Trophoblast cell (in vitro differentiated cells and primary cell): ENCODE measurements at regions not wholly inside any gene's neighbourhood (a gene's known extent, or its start where the extent isn't known, plus 50 kb on each side); places are given as distances from the start of the nearest gene placed in this dataset.
A peak's percentile ranks its signal among the peaks of the same experiment; 100 is the strongest.

ENCODE experiments used
- DNase-seq, 2 donors: peaks; one replicate each; pipeline ENCODE4 v3.0.0-alpha.2; 2016
- H2AFZ ChIP-seq: 2 replicates; pipeline ENCODE4 v1.6.1; 2013; ENCODE audit warnings: low read length, moderate library complexity, mild to moderate bottlenecking; ENCODE audit not compliant: insufficient read depth, poor library complexity
- H2AK5ac ChIP-seq: 2 replicates; pipeline ENCODE4 v1.6.1; 2013; ENCODE audit warnings: mild to moderate bottlenecking, low read length
- H2BK120ac ChIP-seq: 2 replicates; pipeline ENCODE4 v1.6.1; 2013; ENCODE audit warnings: low read length, mild to moderate bottlenecking, moderate library complexity; ENCODE audit not compliant: insufficient read depth, poor library complexity
- H2BK12ac ChIP-seq: 2 replicates; pipeline ENCODE4 v1.6.1; 2013; ENCODE audit warnings: mild to moderate bottlenecking, low read length, moderate library complexity
- H2BK5ac ChIP-seq: 2 replicates; pipeline ENCODE4 v1.6.1; 2013; ENCODE audit warnings: low read length, low read depth, moderate library complexity, mild to moderate bottlenecking; ENCODE audit not compliant: poor library complexity
- H3K14ac ChIP-seq: 2 replicates; pipeline ENCODE4 v1.6.1; 2013; ENCODE audit warnings: mild to moderate bottlenecking, low read length
- H3K18ac ChIP-seq: 2 replicates; pipeline ENCODE4 v1.6.1; 2013; ENCODE audit warnings: mild to moderate bottlenecking, low read length
- H3K23ac ChIP-seq: 2 replicates; pipeline ENCODE4 v1.6.1; 2013; ENCODE audit warnings: low read length
- H3K27ac ChIP-seq: 2 replicates; pipeline ENCODE4 v1.5.1; 2013; ENCODE audit warnings: low read depth, mild to moderate bottlenecking, inconsistent platforms, low read length, moderate library complexity
- H3K27me3 ChIP-seq: 2 replicates; pipeline ENCODE4 v1.6.1; 2013; ENCODE audit warnings: inconsistent platforms, mild to moderate bottlenecking, low read length, moderate library complexity; ENCODE audit not compliant: insufficient read depth
- H3K36me3 ChIP-seq, 2 experiments: 1 replicate in 1 of 2; 2 replicates in 1 of 2; pipeline ENCODE4 v1.6.1; 2013; ENCODE audit warnings: low read length in 2 of 2, mild to moderate bottlenecking in 2 of 2, moderate library complexity in 1 of 2; ENCODE audit not compliant: insufficient read depth in 2 of 2, control insufficient read depth in 1 of 2
- H3K4ac ChIP-seq: 2 replicates; pipeline ENCODE4 v1.6.1; 2013; ENCODE audit warnings: low read depth, mild to moderate bottlenecking, low read length, moderate library complexity
- H3K4me1 ChIP-seq, 2 experiments: 1 replicate in 1 of 2; 2 replicates in 1 of 2; pipeline ENCODE4 v1.6.1; 2013; ENCODE audit warnings: low read length in 2 of 2, mild to moderate bottlenecking in 2 of 2, moderate library complexity in 1 of 2; ENCODE audit not compliant: insufficient read depth in 2 of 2, control insufficient read depth in 1 of 2
- H3K4me2 ChIP-seq: 2 replicates; pipeline ENCODE4 v1.6.1; 2013; ENCODE audit warnings: inconsistent platforms, mild to moderate bottlenecking, low read length, moderate library complexity
- H3K4me3 ChIP-seq: 2 replicates; pipeline ENCODE4 v1.5.1; 2013; ENCODE audit warnings: mild to moderate bottlenecking, low read depth, low read length, inconsistent platforms
- H3K79me1 ChIP-seq: one replicate; pipeline ENCODE4 v1.6.1; 2013; ENCODE audit warnings: low read length
- H3K79me2 ChIP-seq: 2 replicates; pipeline ENCODE4 v1.6.1; 2013; ENCODE audit warnings: low read length, mild to moderate bottlenecking; ENCODE audit not compliant: control insufficient read depth, insufficient read depth, poor library complexity
- H3K9ac ChIP-seq: 2 replicates; pipeline ENCODE4 v1.6.1; 2013; ENCODE audit warnings: mild to moderate bottlenecking, low read length
- H3K9me3 ChIP-seq: 2 replicates; pipeline ENCODE4 v1.6.1; 2013; ENCODE audit warnings: low read depth, mild to moderate bottlenecking, control low read depth, inconsistent platforms, low read length; ENCODE audit not compliant: insufficient read depth
- H4K12ac ChIP-seq: 2 replicates; pipeline ENCODE4 v1.6.1; 2013; ENCODE audit warnings: low read depth, mild to moderate bottlenecking, low read length, moderate library complexity
- H4K8ac ChIP-seq: 2 replicates; pipeline ENCODE4 v1.6.1; 2013; ENCODE audit warnings: low read depth, mild to moderate bottlenecking, low read length, moderate library complexity
- H4K91ac ChIP-seq: one replicate; pipeline ENCODE4 v1.6.1; 2013; ENCODE audit warnings: low read depth, mild to moderate bottlenecking, low read length, moderate library complexity
- WGBS: extraction: QIAGEN DNeasy Blood & Tissue Kit; methylation state at CpG from one replicate; pipeline ENCODE4 v1.1.7; 2013; ENCODE audit warnings: missing lambda C conversion rate; ENCODE audit not compliant: insufficient read length, insufficient coverage; ENCODE audit errors: extremely low coverage; 5-methylcytosine and 5-hydroxymethylcytosine counted together

DNA sequence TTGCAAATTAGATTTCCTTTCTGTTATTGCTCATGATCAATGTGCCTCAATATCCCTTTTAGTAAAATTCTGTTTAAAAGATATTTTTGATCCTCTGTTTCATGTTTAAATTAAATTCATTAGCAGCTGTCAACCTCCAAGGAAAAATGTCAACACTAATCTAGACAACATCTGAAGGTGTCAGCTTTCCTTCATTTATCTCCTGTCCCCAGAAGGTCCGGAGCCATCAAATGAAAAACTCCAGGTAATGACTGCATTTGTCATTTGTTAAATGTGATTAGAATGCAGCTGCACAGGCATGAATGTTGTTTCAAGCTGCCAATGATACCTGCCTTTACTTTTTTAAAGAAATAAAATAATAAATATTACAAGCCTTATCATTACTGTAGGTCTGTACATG, 463.7 kb upstream of the SEMA3A start:
- Histone ChIP-seq H2AK5ac (no peak overlapping the region), H2BK5ac (no peak overlapping the region), H2BK12ac (no peak overlapping the region), H3K4me1 (peaks cover 0 to 3% of the 10 kb centered on the region in 2 experiments), H3K27me3 (no peaks in the 10 kb centered on the region), H3K9me3 (no peaks in the 10 kb centered on the region), H3K14ac (no peak overlapping the region), H3K27ac (no peak overlapping the region), H3K36me3 (no peaks in the 10 kb centered on the region), H2AFZ (no peak overlapping the region), H3K4me3 (no peak overlapping the region), H3K4me2 (no peak overlapping the region), H3K79me2 (no peaks in the 10 kb centered on the region), H3K18ac (no peak overlapping the region), H3K4ac (no peak overlapping the region), H4K91ac (no peak overlapping the region), H3K9ac (no peak overlapping the region), H3K23ac (no peak overlapping the region), H2BK120ac (no peak overlapping the region), H4K8ac (no peak overlapping the region), H3K79me1 (no peaks in the 10 kb centered on the region), H4K12ac (no peak overlapping the region)
- no CpG with 5 or more reads among the region's 1 CpG for WGBS
- DNase-seq, result no peak

DNA sequence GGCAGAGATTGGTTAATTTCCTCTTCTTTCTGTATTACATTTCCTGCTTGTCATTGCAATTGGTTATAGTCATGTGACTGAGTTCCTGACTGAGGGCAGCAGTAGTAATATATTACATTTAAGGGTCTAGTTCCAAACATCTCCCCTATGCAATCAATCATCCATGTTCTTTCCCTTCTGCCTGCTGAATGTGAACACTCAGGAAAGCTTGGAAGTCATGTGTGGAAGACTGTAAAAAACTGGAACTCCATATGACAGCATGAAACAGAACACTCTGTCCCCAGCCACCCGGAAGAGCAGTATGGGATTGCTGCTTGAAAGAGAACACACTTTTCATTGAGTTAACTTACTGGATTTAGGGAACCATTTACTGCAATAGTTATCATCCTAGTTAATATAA, 459.7 kb upstream of the SEMA3A start:
- Histone ChIP-seq H4K12ac (no peak overlapping the region), H4K91ac (no peak overlapping the region), H3K4me2 (no peak overlapping the region), H2BK5ac (no peak overlapping the region), H3K27me3 (no peaks in the 10 kb centered on the region), H3K18ac (no peak overlapping the region), H3K14ac (no peak overlapping the region), H2BK120ac (no peak overlapping the region), H3K4me3 (no peak overlapping the region), H2BK12ac (no peak overlapping the region), H3K79me2 (no peaks in the 10 kb centered on the region), H4K8ac (no peak overlapping the region), H2AK5ac (no peak overlapping the region), H3K9ac (no peak overlapping the region), H3K9me3 (no peaks in the 10 kb centered on the region), H3K4ac (no peak overlapping the region), H3K23ac (no peak overlapping the region), H2AFZ (no peak overlapping the region), H3K36me3 (no peaks in the 10 kb centered on the region), H3K79me1 (no peaks in the 10 kb centered on the region), H3K27ac (no peak overlapping the region), H3K4me1 (peaks cover 0 to 3% of the 10 kb centered on the region in 2 experiments)
- WGBS, result no CpG with 5 or more reads among the region's 1 CpG
- DNase-seq, result no peak

DNA sequence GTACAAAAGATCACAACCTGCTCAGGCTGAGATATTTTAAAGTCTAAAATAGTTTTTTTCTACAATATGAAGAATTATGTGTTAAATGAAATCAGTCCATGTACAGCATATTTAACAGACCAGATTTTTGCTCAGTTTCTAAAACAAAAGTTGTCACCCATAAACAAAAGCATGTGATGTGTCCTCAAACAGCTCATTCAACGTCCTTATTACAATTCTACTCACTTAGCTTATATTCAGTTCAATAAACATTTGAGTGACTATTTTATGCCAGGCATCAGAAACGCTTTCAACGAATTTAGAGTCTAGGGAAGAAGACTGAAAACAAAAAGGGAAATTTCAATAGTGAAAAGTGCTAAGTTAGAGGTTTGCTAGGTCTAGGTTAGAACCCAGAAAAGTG, 457.3 kb upstream of the SEMA3A start:
- H2AFZ ChIP-seq, result no peak overlapping the region
- H3K79me1 ChIP-seq, result no peaks in the 10 kb centered on the region
- DNase-seq, result no peak
- no CpG with 5 or more reads among the region's 3 CpGs for WGBS
- no peak overlapping the region for H2BK5ac ChIP-seq
- no peaks in the 10 kb centered on the region for H3K36me3 ChIP-seq
- no peak overlapping the region for H3K18ac ChIP-seq
- H3K27ac ChIP-seq, result no peak overlapping the region
- no peaks in the 10 kb centered on the region for H3K27me3 ChIP-seq
- H4K8ac ChIP-seq, result no peak overlapping the region
- no peak overlapping the region for H4K91ac ChIP-seq
- no peak overlapping the region for H3K14ac ChIP-seq
- peaks cover 0 to 3% of the 10 kb centered on the region in 2 experiments for H3K4me1 ChIP-seq
- H2BK12ac ChIP-seq, result no peak overlapping the region
- no peak overlapping the region for H4K12ac ChIP-seq
- H3K23ac ChIP-seq, result no peak overlapping the region
- H3K4ac ChIP-seq, result no peak overlapping the region
- H3K79me2 ChIP-seq, result no peaks in the 10 kb centered on the region
- H3K4me2 ChIP-seq, result no peak overlapping the region
- no peak overlapping the region for H2BK120ac ChIP-seq
- H2AK5ac ChIP-seq, result no peak overlapping the region
- H3K9me3 ChIP-seq, result no peaks in the 10 kb centered on the region
- no peak overlapping the region for H3K4me3 ChIP-seq
- no peak overlapping the region for H3K9ac ChIP-seq

DNA sequence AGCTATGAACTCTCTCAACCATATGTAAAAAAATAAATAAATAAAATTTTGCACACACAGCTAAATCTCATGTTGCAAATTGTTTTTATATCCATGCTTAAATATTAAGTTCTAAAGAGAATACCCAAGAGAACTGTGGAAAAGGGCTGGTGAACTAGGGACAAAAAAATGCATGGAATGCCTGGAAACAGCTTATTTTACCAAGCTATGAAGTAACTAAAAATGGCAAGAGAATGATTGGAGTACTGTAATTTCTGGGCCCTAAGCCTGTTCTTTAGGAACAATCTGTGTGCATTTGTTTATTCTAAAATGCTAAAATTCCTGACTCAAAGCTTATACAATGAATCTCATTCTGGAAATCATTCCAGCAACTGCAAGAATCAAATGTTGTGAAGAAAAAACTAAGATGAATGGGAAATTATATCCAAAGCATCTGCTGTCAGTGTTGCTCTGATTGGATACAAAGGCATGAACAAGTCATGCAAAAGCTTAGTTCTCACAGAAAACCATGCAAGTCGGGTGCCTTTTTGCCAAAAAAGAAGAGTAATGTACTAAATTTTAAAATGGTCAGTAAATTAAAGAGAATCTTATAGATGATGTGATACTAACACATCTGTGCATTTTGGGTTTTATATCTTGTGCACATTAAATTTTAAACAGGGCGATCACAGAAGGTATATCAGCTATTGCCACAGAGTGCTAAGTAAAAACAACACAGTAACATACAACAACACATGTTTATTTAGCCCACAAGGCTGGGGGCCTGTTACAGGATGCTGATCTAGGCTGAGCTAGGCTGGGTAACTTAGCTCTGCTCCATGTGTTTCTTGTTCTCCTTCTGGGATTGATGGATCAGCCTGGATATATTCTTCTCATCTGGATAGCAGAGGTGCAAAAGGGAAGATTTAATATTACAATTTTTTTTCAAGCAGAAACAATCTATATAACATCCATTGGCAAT, 453.5 kb upstream of the SEMA3A start:
- no peaks in the 10 kb centered on the region for H3K27me3 ChIP-seq
- H3K4me2 ChIP-seq, result no peak overlapping the region

More for the DNA sequence above, 453.5 kb upstream of the SEMA3A start:
- Histone ChIP-seq H4K8ac (no peak overlapping the region), H2BK5ac (no peak overlapping the region), H3K79me1 (no peaks in the 10 kb centered on the region), H2BK12ac (no peak overlapping the region), H3K23ac (no peak overlapping the region), H3K18ac (no peak overlapping the region), H2AK5ac (no peak overlapping the region), H3K9me3 (no peaks in the 10 kb centered on the region), H4K91ac (no peak overlapping the region), H2BK120ac (no peak overlapping the region), H3K4me3 (no peak overlapping the region), H2AFZ (no peak overlapping the region), H3K36me3 (no peaks in the 10 kb centered on the region), H3K4me1 (no peaks in the 10 kb centered on the region), H3K4ac (no peak overlapping the region), H3K9ac (no peak overlapping the region), H4K12ac (no peak overlapping the region), H3K79me2 (no peaks in the 10 kb centered on the region), H3K14ac (no peak overlapping the region), H3K27ac (no peak overlapping the region)
- peak; percentile 1 to 37 for DNase-seq
- WGBS, result no CpG with 5 or more reads among the region's 2 CpGs
